ENCODE measurements at regions not wholly inside any gene's neighbourhood (a gene's known extent, or its start where the extent isn't known, plus 50 kb on each side); places are given as distances from the start of the nearest gene placed in this dataset.

DNA sequence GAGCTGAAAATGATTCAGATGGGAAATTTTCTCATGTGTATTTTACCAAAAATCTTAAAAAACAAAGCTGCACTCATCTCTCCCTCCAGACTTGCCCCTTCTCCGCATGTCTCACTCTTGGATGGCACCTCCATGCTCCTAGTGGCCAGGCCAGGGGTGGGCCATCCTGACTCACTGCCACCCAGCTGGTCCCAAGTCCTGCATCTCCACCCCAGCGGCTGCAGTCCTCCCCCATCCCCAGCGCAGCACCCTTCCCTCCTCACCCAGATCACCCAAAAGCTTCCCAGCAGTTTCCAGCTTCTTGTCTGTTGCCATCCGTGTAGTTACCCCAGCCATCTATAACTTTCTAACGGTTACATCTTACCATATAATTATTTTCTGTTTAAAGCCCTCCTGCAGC lies 53.0 kb upstream of the INSIG1 start:
- Histone ChIP-seq H3K27ac (ENCODE audit: low read length) (no peak overlapping the region), H3K9me3 (ENCODE audit: control insufficient read depth in 2 of 2, low read length in 2 of 2) (no peaks in the 10 kb centered on the region), H3K4me3 (ENCODE audit: low read length in 2 of 2) (no peak overlapping the region), H3K4me1 (ENCODE audit: control insufficient read depth, insufficient read depth, low read length) (no peaks in the 10 kb centered on the region), H3K27me3 (ENCODE audit: control insufficient read depth in 1 of 2, insufficient read depth in 2 of 2, low read length in 2 of 2) (peaks cover 0 to 4% of the 10 kb centered on the region in 2 donors), H3K36me3 (ENCODE audit: control insufficient read depth in 2 of 2, insufficient read depth in 2 of 2, low read length in 2 of 2) (no peaks in the 10 kb centered on the region), H3K9ac (ENCODE audit: low read length in 2 of 2) (no peak overlapping the region)

DNA sequence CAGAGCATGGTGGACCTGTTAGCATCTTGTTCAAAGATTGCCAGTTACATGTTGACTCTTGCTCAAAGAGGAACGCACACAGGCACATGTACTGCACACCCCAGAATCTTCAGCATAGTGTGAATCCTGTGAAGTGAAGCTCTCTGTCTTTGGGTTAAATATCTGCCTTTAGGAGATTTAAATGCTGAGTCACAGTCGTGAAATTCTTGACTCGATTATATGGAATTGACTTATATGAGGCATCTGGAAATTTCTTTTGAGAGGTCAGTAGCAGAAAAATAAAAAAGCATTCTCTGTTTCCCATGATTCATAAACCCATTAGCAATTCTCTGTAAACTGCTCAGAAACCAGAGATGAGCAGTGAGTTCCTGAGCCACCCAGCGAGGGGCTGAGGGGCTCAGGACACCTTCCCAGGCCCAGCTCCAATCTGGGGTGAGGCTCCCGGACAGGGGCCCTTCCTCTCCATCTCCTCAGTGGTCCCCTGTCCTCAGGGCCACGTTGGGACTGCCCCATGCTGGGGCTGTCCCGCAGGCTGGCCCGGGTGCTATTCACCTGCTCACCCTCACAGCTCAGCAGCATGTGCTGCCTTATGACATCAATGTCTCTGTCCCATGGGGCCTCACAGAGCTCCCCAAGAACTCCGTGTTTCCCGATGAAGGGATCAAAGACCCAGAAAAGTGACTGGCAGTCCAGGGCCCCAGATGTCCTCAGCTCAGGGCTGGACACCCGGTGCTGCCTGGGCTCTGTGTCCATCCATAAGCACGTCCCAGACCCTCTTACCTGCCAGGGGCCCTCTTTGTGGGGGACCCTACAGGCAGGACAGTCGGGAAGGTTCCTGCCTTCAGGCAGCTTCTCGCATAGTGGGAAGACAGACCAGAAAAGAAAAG lies 50.0 kb upstream of the INSIG1 start:
- no peak overlapping the region for H3K4me3 ChIP-seq (ENCODE audit: low read length in 2 of 2)
- no peaks in the 10 kb centered on the region for H3K9me3 ChIP-seq (ENCODE audit: control insufficient read depth in 2 of 2, low read length in 2 of 2)
- peaks cover 0 to 6% of the 10 kb centered on the region in 2 donors for H3K27me3 ChIP-seq (ENCODE audit: control insufficient read depth in 1 of 2, insufficient read depth in 2 of 2, low read length in 2 of 2)
- H3K27ac ChIP-seq (ENCODE audit: low read length), result no peak overlapping the region
- no peaks in the 10 kb centered on the region for H3K36me3 ChIP-seq (ENCODE audit: control insufficient read depth in 2 of 2, insufficient read depth in 2 of 2, low read length in 2 of 2)
- no peak overlapping the region for H3K9ac ChIP-seq (ENCODE audit: low read length in 2 of 2)
- no peaks in the 10 kb centered on the region for H3K4me1 ChIP-seq (ENCODE audit: control insufficient read depth, insufficient read depth, low read length)

Data from stomach smooth muscle (tissue), 2 donors.